ENCODE measurements at regions not wholly inside any gene's neighbourhood (a gene's known extent, or its start where the extent isn't known, plus 50 kb on each side); places are given as distances from the start of the nearest gene placed in this dataset.
A peak's percentile ranks its signal among the peaks of the same experiment; 100 is the strongest.
"Not testable (repeated sequence)": the region's sequence is repeated elsewhere in the genome, so short reads cannot be mapped to it uniquely, and the experiment has no call there.

DNA sequence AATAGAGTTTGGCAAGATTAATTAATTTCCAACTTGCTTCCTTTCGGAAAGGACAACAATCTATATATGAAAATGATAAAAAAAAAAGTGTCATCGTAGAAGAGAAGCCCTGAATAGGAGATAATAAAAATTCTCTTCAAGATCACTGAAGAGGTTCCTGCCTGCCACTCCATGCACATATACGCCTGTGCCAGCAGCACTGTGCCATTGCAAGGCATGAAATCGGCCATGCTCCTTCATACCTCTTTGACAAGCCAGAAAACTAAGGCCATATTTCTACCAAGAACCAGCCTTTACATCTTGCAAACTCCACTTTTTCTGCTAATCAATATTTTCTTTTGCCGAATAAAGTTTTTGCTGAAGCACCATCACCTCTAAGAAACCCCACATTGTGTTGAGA is 365.5 kb downstream of the CXXC4 start:
- DNase-seq (ENCODE audit: low spot score): no peak

GRCh38 chr4:104128850-104129213 is 365.9 kb downstream of the CXXC4 start:
- DNase-seq (ENCODE audit: low spot score): no peak

- no peak for DNase-seq (ENCODE audit: low spot score)
These were observed 366.5 kb downstream of the CXXC4 start for GRCh38 chr4:104128031-104128849.

DNA sequence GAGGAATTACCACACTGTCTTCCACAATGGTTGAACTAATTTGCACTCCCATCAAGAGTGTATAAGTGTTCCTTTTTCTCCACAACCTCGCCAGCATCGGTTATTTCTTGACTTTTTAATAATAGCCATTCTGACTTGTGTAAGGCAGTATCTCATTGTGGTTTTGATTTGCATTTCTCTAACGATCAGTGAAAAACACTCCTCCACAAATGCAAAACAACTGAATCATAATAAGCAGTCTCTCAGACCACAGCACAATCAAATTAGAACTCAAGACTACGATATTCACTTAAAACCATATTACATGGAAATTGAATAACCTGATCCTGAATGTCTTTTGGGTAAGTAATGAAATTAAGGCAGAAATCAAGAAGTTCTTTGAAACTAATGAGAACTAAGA is 371.7 kb downstream of the CXXC4 start:
- no peak for DNase-seq (ENCODE audit: low spot score)

GRCh38 chr4:104117776-104118175 is 376.9 kb downstream of the CXXC4 start:
- no peak for DNase-seq (ENCODE audit: low spot score)

DNA sequence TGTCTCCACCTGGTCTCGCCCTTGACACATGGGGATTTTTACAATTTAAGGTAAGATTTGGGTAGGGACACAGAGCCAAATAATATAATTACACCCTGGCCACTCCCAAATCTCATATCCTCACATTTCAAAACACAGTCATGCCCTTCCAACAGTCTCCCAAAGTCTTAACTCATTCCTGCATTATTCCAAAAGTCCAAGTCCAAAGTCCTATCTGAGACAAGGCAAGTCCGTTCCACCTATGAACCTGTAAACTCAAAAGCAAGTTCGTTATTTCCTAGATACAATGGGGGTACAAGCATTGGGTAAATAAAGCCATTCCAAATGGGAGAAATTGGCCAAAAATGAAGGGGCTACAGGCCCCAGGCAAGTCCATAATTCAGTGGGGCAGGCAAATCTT is 380.8 kb downstream of the CXXC4 start:
- no peak for DNase-seq (ENCODE audit: low spot score)

DNA sequence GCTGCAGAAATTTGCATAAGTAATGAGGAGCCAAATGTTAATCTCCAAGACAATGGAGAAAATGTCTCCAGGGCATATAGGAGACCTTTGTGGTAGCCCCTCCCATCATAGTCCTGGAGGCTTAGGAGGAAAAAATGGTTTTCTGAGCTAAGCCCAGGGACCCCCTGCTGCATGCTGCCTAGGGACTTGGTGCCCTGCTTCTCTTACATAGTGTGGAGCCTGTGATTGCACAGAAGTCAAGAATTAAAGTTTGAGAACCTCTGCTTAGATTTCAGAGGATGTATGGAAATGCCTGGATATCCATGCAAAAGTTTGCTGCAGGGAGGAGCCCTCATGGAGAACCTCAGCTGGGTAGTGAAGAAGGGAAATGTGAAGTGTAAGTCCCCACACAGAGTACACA is 379.4 kb upstream of the TACR3 start:
- DNase-seq (ENCODE audit: low spot score): no peak

GRCh38 chr4:104093247-104093646 is 373.5 kb upstream of the TACR3 start:
- no peak for DNase-seq (ENCODE audit: low spot score)

DNA sequence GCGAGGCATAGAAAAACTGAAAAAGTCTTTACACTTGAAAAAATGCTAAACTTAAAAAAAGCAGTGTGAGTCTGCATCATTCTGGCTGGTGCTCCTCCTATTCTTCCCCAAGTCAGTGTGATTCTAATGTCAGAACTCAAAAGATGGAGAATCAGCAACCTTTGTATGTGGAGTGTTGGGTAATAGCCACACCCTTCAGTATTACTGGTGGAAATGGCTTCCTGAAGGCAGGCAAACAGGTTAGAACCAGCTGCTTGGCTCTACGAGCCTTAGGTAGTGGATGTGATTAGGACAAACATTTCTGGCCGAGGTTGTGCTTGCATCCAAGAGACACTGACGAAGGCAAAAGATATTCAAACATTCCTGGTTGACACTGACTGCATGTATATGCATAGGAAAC is 353.4 kb upstream of the TACR3 start:
- no peak for DNase-seq (ENCODE audit: low spot score)

DNA sequence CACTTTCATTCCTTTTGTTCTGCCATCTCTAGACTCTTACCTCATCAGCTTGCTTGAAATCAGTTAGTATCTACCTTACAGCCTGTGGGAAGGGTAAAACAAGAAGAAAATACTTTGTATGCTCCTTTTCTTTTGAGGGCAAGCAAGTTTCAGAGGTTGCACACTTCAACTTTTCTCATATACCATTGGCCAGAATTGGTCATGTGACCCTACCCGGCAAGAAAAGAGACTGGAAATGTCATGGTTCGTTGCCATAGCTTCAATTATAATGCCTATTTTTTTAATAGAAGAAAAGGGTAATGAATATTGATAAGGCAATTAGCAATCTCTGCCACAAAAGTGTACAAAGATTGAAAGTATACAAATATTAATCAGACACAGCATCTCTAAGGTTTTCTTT is 346.7 kb upstream of the TACR3 start:
- no peak for DNase-seq (ENCODE audit: low spot score)

- peak; percentile 29 for DNase-seq (ENCODE audit: low spot score)
These were observed 345.1 kb upstream of the TACR3 start for GRCh38 chr4:104064646-104065577.

DNA sequence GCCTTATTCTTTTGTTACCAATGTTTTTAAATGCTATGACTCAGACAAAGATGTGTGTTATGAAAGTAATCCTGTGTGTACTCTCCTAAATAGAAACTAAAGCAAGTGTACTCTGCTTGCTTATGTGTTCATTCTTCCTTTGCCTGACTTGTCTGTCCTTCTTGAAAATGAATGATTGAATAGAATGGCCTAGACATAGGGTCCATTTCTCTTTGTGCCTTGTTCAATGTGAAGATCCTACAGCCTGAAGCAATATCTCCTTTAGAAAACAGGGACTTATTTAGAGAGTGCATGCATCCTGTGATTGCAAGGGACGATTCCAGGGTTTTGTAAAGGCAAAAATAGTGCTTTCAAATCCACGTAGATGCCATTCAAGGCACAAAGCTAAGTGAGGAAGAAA is 343.6 kb upstream of the TACR3 start:
- no peak for DNase-seq (ENCODE audit: low spot score)

DNA sequence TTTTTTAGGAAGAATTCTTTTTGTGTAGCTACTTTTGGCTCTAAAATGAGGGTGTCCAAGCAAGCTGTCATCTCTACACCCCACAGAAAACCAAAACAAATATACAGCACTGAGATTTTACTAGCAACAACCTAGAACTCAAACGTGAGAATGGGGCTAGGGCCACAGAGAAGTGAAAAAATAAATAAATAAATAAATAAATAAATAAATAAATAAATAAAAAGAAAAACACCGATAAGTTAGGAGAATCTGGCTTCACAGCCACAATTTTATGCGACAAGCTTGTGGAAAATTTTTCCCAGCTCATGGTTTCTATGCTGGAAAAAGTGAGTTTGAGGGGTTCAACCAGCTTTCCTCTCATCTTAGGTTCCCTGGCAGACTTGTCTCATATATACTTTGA is 324.6 kb upstream of the TACR3 start:
- DNase-seq (ENCODE audit: low spot score): no peak

GRCh38 chr4:104032896-104033295 is 313.1 kb upstream of the TACR3 start:
- DNase-seq (ENCODE audit: low spot score): no peak

GRCh38 chr4:104025251-104025650 is 305.5 kb upstream of the TACR3 start:
- DNase-seq (ENCODE audit: low spot score): no peak

GRCh38 chr4:104022831-104023230 is 303.0 kb upstream of the TACR3 start:
- no peak for DNase-seq (ENCODE audit: low spot score)

DNA sequence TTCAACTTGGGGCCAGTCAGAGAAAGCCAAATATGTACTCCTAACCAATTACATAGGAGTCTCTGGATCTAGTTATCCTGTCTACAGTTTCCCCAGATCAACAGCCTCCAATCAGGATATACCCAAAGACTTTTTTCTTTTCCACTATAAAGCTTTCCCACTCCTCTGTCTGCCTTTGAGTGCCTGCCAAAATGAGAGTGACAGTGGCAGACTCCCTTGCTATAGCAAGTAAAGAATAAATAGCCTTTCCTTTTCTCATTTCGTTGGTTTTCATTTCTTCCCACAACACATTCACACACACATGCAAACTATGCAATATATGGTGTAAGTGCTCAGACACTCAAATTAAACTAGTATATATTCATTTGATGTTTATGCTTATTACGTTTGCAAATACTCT is 302.4 kb upstream of the TACR3 start:
- DNase-seq (ENCODE audit: low spot score): no peak

DNA sequence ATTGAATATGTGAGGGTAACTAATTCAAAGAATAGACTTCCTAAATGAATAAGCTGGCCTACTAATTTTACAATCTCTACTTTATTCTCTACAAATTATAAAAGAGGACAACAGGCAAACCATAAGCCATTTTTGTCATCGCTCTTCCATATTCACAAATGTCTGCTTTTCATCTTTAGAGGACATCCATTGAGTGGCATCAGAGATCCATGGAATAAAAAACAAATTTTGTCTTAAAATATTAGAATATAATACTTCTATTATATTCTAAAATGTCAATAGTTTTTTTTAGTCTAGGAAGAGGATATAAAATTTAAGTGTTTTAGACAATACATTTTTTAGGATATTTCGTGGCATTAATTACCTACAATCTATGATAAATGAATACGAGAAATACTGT is 300.9 kb upstream of the TACR3 start:
- no peak for DNase-seq (ENCODE audit: low spot score)

- DNase-seq (ENCODE audit: low spot score): no peak
These were observed 297.4 kb upstream of the TACR3 start for GRCh38 chr4:104017213-104017612.

GRCh38 chr4:104015680-104016079 is 295.9 kb upstream of the TACR3 start:
- no peak for DNase-seq (ENCODE audit: low spot score)

DNA sequence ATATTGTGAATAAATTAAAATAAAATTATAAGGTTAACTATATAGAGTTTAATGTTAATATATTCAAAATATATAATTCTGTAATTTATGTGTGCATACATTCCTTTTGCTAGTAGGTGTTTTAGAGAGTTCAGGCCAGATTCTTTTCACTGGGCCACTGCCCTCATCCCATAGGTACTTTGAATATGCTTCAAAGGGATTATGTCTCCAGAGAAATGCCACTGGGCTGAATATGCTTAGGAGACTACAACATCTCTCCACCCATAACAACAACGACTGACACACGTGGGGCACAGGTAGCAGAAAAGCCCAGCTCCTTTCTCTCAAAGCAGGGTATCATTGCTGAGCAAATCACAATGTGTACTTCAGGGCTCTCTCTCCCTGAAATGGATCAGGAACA is 290.9 kb upstream of the TACR3 start:
- no peak for DNase-seq (ENCODE audit: low spot score)

DNA sequence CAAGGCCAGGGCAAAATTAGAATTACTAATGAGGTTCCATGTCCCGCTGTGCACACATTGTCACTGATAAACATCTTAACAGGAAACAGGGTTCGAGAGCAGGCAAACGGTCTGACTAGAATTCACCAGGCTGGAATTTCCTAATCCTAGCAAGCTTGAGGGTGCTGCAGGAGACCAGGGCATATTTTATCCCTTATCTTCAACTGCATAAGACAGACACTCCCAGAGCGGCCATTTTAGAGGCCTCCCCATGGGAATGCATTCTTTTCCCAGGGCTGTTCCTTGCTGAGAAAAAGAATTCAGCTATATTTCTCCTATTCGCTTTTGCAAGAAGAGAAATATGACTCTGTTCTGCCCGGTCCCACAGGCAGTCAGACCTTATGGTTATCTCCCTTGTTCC is 282.5 kb upstream of the TACR3 start:
- not testable (repeated sequence) for DNase-seq (ENCODE audit: low spot score)

- DNase-seq (ENCODE audit: low spot score): no peak
These were observed 279.0 kb upstream of the TACR3 start for GRCh38 chr4:103998756-103999155.

All from mucosa of gallbladder (tissue), 1 donor.